GM12873 (cell line): ENCODE measurements at regions not wholly inside any gene's neighbourhood (a gene's known extent, or its start where the extent isn't known, plus 50 kb on each side); places are given as distances from the start of the nearest gene placed in this dataset.

ENCODE experiments used
- CTCF ChIP-seq: IDR thresholded peaks from 2 replicates; pipeline ENCODE4 v1.5.1; 2012; ENCODE audit warnings: low read depth, mild to moderate bottlenecking, moderate library complexity, low read length, control low read depth; ENCODE audit not compliant: insufficient read depth; ENCODE audit errors: missing control alignments

DNA sequence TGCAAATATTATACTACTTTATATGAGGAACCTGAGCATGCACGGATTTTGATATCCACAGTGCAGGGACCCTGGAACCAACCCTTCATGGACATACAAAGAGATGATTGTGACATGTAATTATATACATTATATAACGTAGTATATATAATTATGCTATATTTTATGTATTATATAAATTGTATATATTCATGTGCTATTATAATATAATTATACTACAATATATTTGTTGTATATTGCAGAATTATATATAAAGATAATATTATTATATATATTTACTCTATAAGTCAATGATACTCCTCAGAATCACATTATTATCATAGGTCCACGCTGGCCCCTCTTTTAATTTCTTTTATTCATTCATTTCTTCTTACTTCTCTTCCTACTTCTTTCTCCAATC lies 70.9 kb downstream of the TNFSF18 start:
- TF ChIP-seq CTCF = no peak

- no peak for TF ChIP-seq CTCF
These were observed 70.3 kb downstream of the TNFSF18 start for GRCh38 chr1:172980456-172980855.

DNA sequence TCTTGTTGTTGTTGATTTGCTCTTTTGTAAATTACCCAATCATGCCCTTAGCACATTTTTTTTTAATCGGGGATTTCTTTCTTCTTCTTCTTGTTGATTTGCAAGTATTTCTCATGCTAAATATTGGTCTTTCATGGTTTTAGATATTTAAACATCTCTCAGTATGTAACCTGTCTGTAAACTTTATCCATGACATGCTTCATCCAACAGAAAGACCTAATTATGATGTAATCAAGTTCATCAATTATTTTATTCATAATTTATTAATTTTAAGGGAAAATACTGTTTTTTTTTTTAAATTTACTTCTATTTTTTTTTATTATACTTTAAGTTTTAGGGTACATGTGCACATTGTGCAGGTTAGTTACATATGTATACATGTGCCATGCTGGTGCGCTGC lies 69.8 kb downstream of the TNFSF18 start:
- TF ChIP-seq CTCF = no peak
